ENCODE measurements at regions not wholly inside any gene's neighbourhood (a gene's known extent, or its start where the extent isn't known, plus 50 kb on each side); places are given as distances from the start of the nearest gene placed in this dataset.

DNA sequence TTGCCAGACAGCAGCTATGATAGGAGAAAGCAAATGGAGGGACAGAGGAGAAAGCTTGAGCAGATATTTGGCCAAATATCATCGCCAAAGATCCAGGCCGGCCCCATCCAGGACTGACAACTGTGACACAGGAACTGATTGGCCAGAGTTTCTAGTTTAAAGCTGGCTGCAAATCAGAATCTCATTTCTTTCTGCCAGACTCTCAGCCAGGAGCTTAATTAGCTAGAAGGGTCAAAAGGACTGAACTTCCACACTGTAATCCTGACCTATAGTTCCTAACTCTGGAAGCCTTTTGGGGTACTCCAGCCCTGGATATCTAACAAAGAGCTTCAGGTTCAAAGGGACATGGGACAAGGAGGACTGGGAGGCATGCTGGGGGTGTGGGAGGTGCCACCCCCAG is 106.7 kb upstream of the GNG12 start:
- Mint-ChIP-seq H3K4me3 (ENCODE audit: low read depth, unreplicated experiment) (no peak overlapping the region), H3K9me3 (ENCODE audit: low read depth, unreplicated experiment) (no peaks in the 10 kb centered on the region), H3K4me1 (ENCODE audit: low read depth, unreplicated experiment) (no peaks in the 10 kb centered on the region), H3K36me3 (ENCODE audit: insufficient read depth, unreplicated experiment) (no peaks in the 10 kb centered on the region), H3K27ac (ENCODE audit: unreplicated experiment) (no peak overlapping the region), H3K27me3 (ENCODE audit: unreplicated experiment) (peaks cover 24% of the 10 kb centered on the region)
- no peak for DNase-seq
- TF ChIP-seq, protein P1, sequence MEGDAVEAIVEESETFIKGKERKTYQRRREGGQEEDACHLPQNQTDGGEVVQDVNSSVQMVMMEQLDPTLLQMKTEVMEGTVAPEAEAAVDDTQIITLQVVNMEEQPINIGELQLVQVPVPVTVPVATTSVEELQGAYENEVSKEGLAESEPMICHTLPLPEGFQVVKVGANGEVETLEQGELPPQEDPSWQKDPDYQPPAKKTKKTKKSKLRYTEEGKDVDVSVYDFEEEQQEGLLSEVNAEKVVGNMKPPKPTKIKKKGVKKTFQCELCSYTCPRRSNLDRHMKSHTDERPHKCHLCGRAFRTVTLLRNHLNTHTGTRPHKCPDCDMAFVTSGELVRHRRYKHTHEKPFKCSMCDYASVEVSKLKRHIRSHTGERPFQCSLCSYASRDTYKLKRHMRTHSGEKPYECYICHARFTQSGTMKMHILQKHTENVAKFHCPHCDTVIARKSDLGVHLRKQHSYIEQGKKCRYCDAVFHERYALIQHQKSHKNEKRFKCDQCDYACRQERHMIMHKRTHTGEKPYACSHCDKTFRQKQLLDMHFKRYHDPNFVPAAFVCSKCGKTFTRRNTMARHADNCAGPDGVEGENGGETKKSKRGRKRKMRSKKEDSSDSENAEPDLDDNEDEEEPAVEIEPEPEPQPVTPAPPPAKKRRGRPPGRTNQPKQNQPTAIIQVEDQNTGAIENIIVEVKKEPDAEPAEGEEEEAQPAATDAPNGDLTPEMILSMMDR (IDR thresholded peaks at IDR 0.05; ENCODE audit: unreplicated experiment): no peak
- BruUV-seq (replicated peaks): no TSS peak
- intact Hi-C loops (cut with micrococcal nuclease; ENCODE audit: unreplicated experiment): no loop called here
- CTCF ChIA-PET: no interaction called here

DNA sequence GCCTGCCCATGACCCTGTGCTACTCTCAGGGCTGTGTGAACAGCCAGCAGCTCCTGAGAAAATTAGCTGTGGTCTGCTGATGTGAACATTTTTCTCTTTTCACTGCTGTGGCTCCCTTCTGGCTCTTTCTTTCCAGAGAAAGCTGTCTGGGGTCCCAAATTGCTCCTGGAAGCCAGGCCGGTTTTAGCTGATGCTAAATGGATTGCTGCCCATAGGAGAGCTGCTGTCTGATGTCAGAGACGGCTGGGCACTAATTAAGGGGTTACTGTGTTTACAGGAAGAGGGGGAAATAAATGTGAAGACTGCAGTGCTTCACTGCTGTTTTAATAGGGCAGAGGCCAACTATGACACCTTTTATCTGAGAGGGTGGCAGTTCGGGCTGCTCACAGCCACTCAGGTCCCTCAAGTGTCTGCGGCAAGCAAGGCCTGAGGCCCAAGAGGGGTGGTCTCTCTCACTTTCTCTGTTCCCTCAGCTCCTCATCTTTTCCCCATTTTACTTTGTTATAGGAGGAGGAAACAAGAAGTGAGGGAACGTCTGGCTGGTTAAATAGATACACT is 106.0 kb upstream of the GNG12 start:
- TF ChIP-seq, protein P1 (IDR thresholded peaks at IDR 0.05; ENCODE audit: unreplicated experiment): no peak
- CTCF ChIA-PET: interaction anchor here (0.6 kb wide), 1 partner anchor 202 kb away, joined by 3 read pairs; no protein-coding TSS in a partner anchor
- Mint-ChIP-seq H3K27ac (ENCODE audit: unreplicated experiment) (no peak overlapping the region), H3K9me3 (ENCODE audit: low read depth, unreplicated experiment) (no peaks in the 10 kb centered on the region), H3K27me3 (ENCODE audit: unreplicated experiment) (peaks cover 24% of the 10 kb centered on the region), H3K4me3 (ENCODE audit: low read depth, unreplicated experiment) (no peak overlapping the region), H3K36me3 (ENCODE audit: insufficient read depth, unreplicated experiment) (no peaks in the 10 kb centered on the region), H3K4me1 (ENCODE audit: low read depth, unreplicated experiment) (no peaks in the 10 kb centered on the region)
- DNase-seq: no peak
- BruUV-seq (replicated peaks): no TSS peak
- intact Hi-C loops (cut with micrococcal nuclease; ENCODE audit: unreplicated experiment): no loop called here

DNA sequence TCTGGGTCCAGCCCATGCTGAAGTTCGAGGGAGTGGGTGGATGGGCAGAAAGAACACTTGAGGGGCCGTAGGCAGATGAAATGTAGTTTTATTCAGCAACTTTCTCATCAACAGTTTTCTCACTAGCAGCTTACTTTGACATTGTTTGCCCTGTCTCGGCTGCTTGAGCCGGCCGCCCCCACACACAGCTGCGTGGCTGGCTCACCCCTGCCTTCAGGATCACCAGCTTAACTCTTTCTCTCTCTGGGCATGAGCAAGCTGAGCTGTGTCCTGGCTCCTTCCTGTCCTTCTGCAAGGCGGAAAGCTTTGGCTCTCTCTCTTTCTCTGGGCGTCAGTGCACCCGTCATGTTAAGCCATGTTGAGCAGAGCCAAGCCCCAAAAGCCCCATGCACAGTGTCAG is 104.4 kb upstream of the GNG12 start:
- Mint-ChIP-seq H3K4me1 (ENCODE audit: low read depth, unreplicated experiment) (no peaks in the 10 kb centered on the region), H3K27me3 (ENCODE audit: unreplicated experiment) (peaks cover 24% of the 10 kb centered on the region), H3K27ac (ENCODE audit: unreplicated experiment) (no peak overlapping the region), H3K9me3 (ENCODE audit: low read depth, unreplicated experiment) (no peaks in the 10 kb centered on the region), H3K36me3 (ENCODE audit: insufficient read depth, unreplicated experiment) (no peaks in the 10 kb centered on the region), H3K4me3 (ENCODE audit: low read depth, unreplicated experiment) (no peak overlapping the region)
- CTCF ChIA-PET: no interaction called here
- no TSS peak for BruUV-seq (replicated peaks)
- intact Hi-C loops (cut with micrococcal nuclease; ENCODE audit: unreplicated experiment): no loop called here
- TF ChIP-seq, protein P1 (IDR thresholded peaks at IDR 0.05; ENCODE audit: unreplicated experiment): no peak
- DNase-seq: no peak

DNA sequence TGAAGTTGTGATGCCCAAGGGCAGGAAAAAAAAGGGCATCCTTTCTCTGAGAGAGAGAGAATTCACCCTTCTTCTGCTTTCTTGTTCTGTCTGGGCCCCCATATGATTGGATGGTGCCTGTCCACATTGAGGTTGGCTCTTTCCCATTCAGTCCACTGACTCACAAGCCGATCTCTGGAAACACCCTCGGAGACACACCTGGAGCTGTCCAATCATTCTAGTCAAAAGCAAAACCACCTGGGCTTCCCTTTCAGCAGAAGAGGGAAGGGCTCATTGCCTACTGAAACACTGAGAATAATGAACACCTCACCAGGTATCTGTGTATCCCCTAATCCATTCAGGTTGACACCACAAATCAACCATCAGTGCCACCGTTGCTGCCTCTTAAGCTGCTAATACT is 103.7 kb upstream of the GNG12 start:
- Mint-ChIP-seq H3K9me3 (ENCODE audit: low read depth, unreplicated experiment) (no peaks in the 10 kb centered on the region), H3K4me1 (ENCODE audit: low read depth, unreplicated experiment) (no peaks in the 10 kb centered on the region), H3K27me3 (ENCODE audit: unreplicated experiment) (peaks cover 24% of the 10 kb centered on the region), H3K27ac (ENCODE audit: unreplicated experiment) (no peak overlapping the region), H3K4me3 (ENCODE audit: low read depth, unreplicated experiment) (no peak overlapping the region), H3K36me3 (ENCODE audit: insufficient read depth, unreplicated experiment) (no peaks in the 10 kb centered on the region)
- no TSS peak for BruUV-seq (replicated peaks)
- no peak for DNase-seq
- intact Hi-C loops (cut with micrococcal nuclease; ENCODE audit: unreplicated experiment): no loop called here
- CTCF ChIA-PET: no interaction called here
- TF ChIP-seq, protein P1 (IDR thresholded peaks at IDR 0.05; ENCODE audit: unreplicated experiment): no peak
